ENCODE measurements at regions not wholly inside any gene's neighbourhood (a gene's known extent, or its start where the extent isn't known, plus 50 kb on each side); places are given as distances from the start of the nearest gene placed in this dataset.
"Not testable (repeated sequence)": the region's sequence is repeated elsewhere in the genome, so short reads cannot be mapped to it uniquely, and the experiment has no call there.

GRCh38 chr2:97312426-97312825 is 199.5 kb downstream of the ANKRD36 start:
- TF ChIP-seq CTCF (conservative IDR thresholded peaks at IDR 0.05; ENCODE audit: low read depth, low read length); USF2 (IDR thresholded peaks at IDR 0.05; ENCODE audit: low read depth, low read length); POLR2A (IDR thresholded peaks at IDR 0.05; ENCODE audit: low read depth, low read length); MAFK (IDR thresholded peaks at IDR 0.05; ENCODE audit: low read depth, low read length); BHLHE40 (IDR thresholded peaks at IDR 0.05; ENCODE audit: low read depth, low read length); CEBPB (IDR thresholded peaks at IDR 0.05; ENCODE audit: low read depth, low read length); NFE2L2 (IDR thresholded peaks at IDR 0.05; ENCODE audit: low read depth, low read length); FOS (IDR thresholded peaks at IDR 0.05; ENCODE audit: low read depth, low read length); RFX5 (IDR thresholded peaks at IDR 0.05; ENCODE audit: low read depth, low read length); ELK1 (IDR thresholded peaks at IDR 0.05; ENCODE audit: borderline replicate concordance, low read depth, low read length): not testable (repeated sequence)
